GM18505 (cell line): ENCODE measurements at regions not wholly inside any gene's neighbourhood (a gene's known extent, or its start where the extent isn't known, plus 50 kb on each side); places are given as distances from the start of the nearest gene placed in this dataset.
"Not testable (repeated sequence)": the region's sequence is repeated elsewhere in the genome, so short reads cannot be mapped to it uniquely, and the experiment has no call there.

Source experiments
- ATAC-seq: cut with Tn5 transposase; IDR thresholded peaks from one replicate; pipeline ENCODE4 v1.9.1; 2021; ENCODE audit not compliant: unreplicated experiment
- POLR2A ChIP-seq: IDR thresholded peaks from 4 replicates; pipeline ENCODE4 v1.6.1; 2011; ENCODE audit warnings: borderline replicate concordance; ENCODE audit not compliant: insufficient read depth, insufficient read length; ENCODE audit errors: extremely low read depth

DNA sequence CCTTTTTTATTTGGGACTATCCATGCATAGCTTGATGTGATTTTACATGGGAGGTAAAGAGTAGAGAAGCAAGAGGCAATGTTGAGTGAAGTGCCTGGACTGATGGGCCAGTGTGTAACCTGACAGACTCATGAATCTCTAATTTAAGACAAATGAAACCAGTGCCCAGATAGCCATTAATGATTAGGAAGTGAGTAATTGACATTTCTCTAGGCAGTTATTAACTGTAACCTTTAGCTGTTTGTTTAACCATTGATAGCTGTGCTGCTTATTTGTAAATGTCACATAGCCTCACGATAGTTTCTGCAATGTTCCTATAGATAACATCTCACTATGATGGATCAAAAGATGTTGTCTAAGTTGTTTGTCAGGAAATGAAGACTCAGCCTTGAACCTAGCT lies 1047.5 kb upstream of the SPRY2 start:
- ATAC-seq = no peak
- TF ChIP-seq POLR2A = no peak

- no peak for TF ChIP-seq POLR2A
- ATAC-seq = no peak
These were observed 1042.5 kb upstream of the SPRY2 start for GRCh38 chr13:81383444-81383843.

- no peak for ATAC-seq
- no peak for TF ChIP-seq POLR2A
These were observed 1041.3 kb upstream of the SPRY2 start for GRCh38 chr13:81382246-81382645.

- ATAC-seq = no peak
- TF ChIP-seq POLR2A = no peak
These were observed 1040.6 kb upstream of the SPRY2 start for GRCh38 chr13:81381560-81381959.

DNA sequence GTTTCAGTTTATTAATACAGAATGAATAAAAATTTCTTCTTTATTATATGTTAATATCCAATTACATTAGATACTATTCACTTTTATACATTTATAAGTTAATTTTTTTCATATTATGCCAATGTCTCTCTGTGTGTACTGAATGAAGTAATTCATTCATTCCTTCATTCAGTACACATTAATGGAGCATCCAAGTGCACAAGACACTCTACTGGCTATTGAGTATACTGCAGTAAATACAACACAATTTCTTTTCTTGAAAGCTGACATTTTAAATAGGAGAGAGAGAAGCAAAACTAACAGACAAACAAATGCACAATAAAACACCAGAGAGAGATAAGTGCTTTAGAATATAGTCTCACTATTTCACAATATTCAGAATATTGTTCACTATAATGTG lies 1038.3 kb upstream of the SPRY2 start:
- no peak for ATAC-seq
- TF ChIP-seq POLR2A = no peak

DNA sequence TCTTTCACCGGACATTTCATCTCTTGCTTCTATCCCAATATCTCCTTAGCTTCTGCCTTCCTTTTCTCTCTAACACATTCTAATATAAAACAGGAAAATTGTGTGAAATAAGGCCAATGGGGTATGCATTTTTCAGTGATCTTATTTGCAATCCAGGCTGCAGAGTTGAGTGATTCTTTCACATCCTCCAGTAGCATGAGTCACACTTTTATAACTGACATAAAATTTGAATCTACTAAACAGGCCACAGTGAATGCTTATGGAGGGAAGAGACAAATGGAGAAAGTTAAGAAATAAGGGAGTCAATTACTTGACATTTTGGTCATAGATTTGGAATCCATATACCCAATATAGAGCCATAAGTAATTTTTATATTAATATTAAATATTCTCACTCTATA lies 1037.0 kb upstream of the SPRY2 start:
- TF ChIP-seq POLR2A = no peak
- ATAC-seq = no peak

- TF ChIP-seq POLR2A = no peak
- no peak for ATAC-seq
These were observed 1034.8 kb upstream of the SPRY2 start for GRCh38 chr13:81375709-81376108.

DNA sequence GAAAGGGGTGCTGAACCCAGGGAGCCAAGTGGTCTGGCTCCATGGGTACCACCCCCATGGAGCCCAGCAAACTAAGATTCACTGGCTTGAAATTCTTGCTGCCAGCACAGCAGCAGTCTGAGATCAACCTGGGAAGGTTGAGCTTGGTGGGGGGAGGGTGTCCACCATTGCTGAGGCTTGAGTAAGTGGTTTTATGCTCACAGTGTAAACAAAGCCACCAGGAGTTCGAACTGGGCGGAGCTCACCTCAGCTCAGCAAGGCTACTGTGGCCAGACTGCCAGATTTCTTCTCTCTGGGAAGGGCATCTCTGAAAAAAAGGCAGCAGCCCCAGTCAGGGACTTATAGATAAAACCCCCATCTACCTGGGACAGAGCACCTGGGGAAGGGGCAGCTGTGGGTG lies 1021.8 kb upstream of the SPRY2 start:
- not testable (repeated sequence) for ATAC-seq

DNA sequence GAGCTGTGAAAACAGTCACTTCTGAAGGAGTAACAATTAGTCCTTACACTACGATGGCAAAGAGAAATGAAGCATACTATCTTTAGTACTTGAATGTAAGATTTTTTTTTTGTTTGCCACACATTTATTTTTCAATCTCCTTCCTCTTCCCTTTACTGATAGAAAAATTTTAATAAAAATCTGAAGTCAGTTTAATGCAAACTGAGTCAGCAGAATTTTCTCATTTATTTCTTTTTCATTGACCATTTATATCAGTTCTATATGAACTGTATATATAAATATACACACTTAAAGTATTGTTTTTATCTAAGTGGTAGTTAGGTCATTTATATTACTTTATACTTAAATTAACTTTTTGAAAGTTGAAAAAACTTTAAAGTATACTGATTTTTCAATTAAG lies 1009.1 kb upstream of the SPRY2 start:
- no peak for TF ChIP-seq POLR2A
- ATAC-seq = no peak

DNA sequence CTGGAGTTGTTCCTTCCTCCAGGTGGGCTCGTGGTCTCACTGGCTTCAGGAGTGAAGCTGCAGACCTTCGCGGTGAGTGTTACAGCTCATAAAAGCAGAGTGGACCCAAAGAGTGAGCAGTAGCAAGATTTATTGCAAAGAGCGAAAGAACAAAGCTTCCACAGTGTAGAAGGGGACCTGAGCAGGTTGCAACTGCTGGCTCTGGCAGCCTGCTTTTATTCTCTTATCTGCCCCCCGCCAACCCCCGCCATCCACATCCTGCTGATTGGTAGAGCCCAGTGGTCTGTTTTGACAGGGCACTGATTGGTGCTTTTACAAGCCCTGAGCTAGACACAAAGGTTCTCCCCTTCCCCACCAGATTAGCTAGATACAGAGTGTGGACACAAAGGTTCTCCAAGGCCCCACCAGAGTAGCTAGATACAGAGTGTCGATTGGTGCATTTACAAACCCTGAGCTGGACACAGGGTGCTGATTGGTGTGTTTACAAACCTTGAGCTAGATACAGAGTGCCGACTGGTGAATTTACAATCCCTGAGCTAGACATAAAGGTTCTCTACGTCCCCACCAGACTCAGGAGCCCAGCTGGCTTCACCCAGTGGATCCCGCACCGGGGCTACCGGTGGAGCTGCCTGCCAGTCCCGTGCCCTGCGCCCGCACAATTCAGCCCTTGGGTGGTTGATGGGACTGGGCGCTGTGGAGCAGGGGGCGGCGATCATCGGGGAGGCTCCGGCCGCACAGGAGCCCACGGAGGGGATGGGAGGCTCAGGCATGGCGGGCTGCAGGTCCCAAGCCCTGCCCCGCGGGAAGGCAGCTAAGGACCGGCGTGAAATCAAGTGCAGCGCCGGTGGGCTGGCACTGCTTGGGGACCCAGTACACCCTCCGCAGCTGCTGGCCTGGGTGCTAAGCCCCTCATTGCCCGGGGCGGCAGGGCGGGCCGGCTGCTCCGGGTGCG lies 999.5 kb upstream of the SPRY2 start:
- not testable (repeated sequence) for ATAC-seq

DNA sequence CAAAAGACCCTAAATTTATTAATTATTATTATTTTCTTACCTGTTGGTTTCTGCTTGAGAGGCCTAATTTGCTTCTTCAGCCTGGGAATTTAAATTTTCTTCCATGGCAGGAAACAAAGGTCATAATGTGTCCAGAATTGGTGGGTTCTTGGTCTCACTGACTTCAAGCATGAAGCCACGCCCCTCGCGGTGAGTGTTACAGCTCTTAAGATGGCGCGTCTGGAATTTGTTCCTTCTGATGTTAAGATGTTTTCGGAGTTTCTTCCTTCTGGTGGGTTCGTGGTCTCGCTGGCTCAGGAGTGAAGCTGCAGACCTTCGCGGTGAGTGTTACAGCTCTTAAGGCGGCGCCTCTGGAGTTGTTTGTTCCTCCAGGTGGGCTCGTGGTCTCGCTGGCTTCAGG lies 998.7 kb upstream of the SPRY2 start:
- not testable (repeated sequence) for ATAC-seq

DNA sequence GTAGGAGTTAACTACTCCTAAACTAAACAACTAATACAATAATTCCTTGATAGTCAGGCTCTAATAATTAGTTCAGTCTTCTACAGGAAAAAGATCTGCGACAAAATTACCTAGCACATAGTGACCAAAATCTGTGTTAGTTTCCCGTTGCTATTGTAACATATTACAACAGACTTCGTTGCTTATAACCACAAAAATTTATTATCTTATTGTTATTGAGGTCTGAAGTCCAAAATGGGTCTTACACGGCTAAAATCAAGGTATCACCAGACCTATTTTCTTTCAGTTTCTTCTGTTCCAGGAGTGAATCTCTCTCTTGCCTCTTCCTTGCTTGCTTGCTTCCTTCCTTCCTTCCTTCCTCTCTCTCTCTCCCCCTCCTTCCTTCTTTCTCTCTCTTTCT lies 993.6 kb upstream of the SPRY2 start:
- TF ChIP-seq POLR2A = no peak
- ATAC-seq = no peak

- no peak for TF ChIP-seq POLR2A
- ATAC-seq = no peak
These were observed 986.0 kb upstream of the SPRY2 start for GRCh38 chr13:81326913-81327312.

DNA sequence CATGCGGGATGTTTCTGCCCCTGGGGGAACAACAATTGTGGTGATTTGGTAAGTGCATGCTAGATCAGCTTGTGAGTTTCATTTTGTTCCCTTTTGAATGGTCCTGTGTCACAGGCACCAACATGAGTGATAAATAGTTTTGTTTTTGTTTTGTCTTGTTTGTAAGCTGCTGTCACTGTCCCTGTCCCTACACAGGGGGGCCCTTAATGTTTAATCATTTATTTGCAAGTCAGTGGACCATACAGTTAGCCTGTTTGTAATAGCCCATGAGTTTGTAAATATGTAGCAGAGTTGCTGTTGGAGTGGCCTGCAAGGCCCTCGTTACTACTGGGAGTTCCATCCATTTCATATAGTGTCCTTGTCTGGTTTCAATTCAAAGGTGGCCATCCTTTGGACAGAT lies 979.6 kb upstream of the SPRY2 start:
- no peak for TF ChIP-seq POLR2A
- ATAC-seq = no peak

DNA sequence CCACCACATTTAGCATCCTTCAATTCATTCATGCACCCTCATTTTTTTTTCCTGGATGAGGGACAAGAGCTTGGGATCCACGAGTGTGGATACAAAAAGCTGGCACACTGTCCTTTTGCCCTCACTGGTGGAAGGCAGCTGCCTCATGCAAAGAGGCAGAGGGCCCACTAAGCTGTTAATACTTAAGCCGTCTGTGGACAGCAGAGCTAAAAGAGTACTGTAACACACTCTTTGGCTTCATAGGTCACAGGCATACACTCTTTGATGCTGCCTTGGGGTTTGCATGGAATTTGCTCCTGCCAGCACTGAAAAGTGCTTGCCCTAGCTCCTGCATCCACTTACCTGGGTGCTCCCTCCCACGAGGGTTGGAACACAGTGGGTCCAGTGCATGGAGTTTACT lies 978.4 kb upstream of the SPRY2 start:
- no peak for TF ChIP-seq POLR2A
- ATAC-seq = no peak

- TF ChIP-seq POLR2A = no peak
- no peak for ATAC-seq
These were observed 977.5 kb upstream of the SPRY2 start for GRCh38 chr13:81318231-81319019.
